Inflammatory macrophage treated with lipopolysaccharide for 4 hours (primary cell): ENCODE measurements at regions not wholly inside any gene's neighbourhood (a gene's known extent, or its start where the extent isn't known, plus 50 kb on each side); places are given as distances from the start of the nearest gene placed in this dataset.

ENCODE experiments used
- DNase-seq: peaks from one replicate; pipeline ENCODE4 v3.0.0-alpha.2; 2020

DNA sequence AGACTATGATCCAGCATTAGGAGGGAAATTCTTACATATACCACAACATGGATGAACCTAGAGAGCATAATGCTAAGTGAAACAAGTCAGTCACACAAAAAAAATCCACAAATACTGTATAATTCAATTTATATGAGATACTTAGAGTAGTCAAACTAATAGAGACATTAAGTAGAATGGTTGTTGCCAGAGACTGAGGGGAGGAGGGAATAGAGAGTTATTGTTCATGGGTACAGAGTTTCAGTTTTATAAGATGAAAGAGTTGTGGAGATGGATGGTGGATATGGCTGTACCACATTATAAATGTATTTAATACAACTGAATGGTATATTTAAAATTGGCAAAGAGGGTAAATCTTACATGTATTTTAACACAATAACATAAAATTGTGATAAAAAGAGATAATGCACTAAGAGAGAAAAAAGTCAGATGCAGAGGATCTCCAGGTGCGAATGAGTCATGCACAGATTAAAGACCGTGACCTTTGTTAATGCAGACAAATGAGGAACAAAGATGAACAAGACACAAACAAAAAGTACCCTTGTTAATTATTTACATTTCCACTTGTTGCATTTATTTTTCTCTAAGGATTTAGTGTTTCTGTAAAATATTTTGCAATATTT lies 541.7 kb upstream of the MEX3C start:
- DNase-seq, result no peak

DNA sequence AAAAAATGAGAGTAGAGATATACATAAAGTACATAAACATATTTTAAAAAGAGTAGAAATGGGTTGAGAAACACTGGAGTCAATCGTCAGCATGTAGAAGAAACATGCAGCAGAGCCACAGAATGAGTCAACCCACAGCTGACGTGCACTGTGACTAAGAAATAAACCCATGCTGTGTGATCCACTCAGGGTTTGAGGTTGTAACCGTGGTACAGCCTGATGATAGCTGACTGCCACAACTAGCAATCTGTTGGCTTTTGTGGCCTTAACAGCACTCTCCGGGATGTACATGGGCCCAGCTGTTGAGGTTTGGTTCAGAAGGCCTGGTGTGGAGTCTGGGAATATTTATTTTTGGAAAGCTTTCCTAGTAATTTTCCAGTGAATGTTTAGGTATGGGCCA lies 554.4 kb upstream of the MEX3C start:
- no peak for DNase-seq

DNA sequence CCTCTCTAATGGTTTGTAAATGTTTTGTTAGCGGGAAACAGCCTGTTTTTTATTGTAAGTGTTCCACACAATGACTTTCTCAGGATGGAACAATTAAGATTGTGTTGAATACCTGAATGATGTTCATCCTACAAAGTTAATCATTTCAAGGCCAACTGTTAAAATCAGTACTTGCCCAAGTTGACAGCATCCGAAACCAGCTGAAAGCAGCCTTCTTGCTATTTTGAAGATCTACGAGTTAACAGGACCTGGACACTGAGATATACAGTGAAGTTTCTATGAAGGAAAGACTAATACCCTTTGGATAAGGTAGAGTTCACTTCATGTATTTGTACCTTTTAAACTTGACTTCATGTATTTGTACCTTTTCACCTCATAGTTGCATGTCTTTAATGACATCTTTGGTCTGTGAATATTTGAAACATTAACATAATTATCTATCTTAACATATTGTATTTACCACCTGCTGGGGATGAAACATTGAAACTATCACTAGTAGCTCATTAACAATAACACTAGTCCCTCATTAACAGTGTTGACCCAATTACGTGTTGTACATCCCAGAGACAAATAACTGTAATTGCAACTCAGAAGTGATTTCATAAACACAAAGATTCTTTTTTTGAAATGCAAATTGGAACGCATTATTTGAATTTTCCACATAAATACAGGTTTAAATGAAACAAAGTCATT lies 556.0 kb upstream of the MEX3C start:
- DNase-seq, result no peak

DNA sequence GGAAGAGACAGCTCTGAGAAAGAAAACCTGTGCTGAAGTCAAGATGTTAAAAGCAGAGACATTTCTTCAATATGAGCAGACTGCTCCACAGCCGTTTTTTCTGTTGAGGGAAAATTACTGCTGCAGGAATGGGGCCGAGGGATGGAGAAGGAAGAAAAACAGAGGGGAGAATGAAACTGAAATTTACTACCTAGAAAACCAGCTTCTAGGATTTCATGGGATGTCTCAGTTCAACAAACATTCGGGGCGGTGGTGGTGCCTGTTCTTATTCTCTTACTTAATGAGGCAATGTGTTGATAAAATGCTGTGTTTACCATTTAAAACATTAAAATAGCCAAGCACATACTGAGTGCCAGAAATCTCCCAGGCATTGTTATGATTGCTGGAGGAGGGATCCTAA lies 557.1 kb upstream of the MEX3C start:
- DNase-seq, result no peak

DNA sequence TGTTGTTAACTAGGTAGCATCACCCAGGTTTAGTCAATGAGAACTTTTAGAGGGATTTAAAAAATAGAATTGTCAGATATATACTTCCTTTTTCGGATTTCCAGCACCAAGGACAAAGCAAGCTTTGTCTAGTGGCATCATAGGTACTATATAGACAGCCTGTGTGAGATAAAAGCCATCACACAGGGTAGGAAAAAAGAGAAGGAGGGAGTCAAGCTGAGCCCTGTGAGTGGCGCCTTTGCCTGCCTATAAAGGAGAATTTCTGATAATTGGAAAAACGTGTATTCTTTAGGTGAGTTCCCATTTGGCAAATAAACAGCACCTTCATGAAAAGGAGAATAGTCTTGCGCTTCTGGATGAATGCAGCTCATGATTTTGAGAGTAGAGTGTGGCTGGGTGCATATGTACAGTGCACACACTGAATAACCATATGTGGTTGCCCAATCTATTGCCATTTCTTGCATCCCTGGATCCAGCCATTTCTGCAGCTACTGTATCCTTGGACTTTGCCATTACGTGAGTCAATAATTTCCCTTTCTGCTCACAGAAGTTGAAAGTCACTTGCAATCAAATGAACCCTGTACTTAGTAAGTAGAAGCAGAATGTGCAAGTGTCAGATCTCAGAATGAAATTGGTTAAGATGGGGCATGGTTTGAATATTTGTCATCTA lies 559.9 kb upstream of the MEX3C start:
- no peak for DNase-seq

DNA sequence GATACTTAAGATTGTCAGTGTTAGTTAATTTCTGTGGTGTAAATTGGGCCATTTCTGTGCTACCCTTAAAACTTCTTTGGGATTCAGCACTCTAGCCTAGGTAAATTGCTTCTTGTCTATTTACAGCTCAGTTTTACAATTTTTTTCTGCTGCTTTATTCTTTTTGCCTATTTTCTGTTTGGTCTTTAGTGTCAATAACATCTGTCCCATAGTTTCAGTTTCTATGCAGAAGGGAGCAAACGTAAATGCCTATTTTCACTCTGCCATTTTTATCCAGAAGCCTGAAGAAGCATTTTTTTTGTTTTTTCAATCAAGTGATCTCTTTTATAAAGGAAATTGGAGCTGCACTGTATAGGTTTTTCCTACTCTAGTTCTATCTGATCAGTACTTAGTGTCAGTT lies 564.9 kb upstream of the MEX3C start:
- DNase-seq, result no peak

DNA sequence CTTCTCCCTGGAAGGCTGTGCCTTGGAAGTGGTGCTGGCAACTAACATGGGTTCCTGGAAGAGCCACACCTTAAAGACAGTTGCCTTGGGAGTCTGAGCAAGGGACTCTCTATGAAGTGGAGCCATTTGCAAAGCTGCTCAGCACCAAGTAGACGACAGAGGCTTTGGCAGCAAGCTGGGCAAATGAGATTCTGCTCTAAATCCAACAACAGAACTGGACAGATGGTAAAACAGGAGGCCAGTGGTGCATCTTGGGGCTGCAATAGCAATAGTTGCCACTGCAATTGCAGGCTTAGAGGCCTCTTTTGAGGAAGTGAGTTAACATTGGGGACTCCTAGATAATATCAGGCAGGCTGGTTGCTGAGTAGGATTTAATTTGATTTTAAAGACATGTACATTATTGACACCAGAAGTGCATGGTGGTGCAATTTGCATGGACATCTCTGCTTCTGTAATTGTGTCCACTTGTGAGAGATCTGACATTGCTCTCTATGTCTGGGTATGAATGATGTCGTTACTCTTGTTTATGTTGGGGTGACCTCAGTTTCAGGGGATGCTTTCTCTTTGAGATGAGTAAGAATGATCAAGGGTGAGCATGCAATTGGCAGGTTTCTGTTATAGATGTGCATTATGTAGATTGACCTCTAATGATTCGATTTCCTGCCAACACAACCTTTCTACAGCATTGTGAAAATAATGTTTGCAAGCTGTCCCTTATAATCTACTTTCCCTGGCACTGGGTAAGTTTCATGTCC lies 568.3 kb upstream of the MEX3C start:
- DNase-seq, result no peak

DNA sequence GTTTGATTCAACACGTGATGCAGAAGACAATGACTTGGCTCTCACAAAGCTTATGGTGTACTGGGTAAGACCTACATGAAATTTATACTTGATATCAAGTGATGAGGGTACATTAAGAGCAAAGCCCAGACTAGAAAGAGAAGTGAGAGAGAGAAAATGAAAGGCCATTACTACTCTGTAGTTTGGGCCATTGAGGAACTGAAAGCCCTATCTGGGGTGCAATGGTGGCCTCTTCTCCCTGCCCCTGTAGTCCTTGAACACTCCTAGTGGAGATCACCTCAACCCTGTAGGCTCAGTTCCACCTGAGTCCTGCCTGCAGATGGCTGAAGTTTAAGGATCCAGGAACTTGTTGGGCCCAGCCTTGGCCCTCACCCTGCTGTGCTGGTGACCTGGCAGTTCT lies 569.8 kb upstream of the MEX3C start:
- no peak for DNase-seq

DNA sequence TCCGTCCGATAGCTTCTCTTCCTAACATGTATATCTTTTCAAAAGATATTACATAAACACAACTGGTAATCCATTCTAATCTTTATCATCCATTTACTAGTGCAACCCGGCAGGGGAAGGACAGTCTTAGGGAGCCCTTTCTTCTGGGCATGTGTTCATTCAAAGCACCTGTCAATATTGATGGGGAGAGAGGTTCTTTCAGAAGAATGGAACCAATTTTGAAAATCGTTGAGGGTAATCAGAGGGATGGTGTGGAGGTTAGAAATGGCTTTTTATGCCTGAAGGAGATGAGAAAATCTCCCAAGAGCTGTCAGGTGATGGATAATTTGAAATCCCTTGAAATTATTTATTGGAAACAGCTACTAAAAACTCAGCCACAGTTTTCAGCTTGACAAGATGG lies 561.9 kb upstream of the DCC start:
- no peak for DNase-seq

DNA sequence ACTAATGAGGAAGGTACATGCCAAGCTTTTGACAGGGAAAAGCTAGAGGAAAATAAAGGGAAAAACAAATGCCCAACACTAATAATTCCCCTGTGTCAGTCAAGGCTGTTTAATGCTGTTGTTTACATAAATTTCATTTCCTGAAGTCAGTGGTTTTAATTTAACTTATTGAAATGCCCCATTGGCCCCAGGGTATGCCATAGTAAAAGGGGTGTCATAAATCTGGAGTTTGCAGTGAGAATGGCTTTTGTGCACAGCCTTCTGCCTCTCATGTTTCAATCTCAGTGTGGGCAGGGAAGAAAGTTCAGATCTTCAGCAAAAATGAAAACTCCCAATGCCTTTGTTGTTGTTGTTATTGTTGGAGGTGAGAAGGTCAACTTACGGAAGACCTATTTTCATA lies 550.1 kb upstream of the DCC start:
- DNase-seq, result no peak

DNA sequence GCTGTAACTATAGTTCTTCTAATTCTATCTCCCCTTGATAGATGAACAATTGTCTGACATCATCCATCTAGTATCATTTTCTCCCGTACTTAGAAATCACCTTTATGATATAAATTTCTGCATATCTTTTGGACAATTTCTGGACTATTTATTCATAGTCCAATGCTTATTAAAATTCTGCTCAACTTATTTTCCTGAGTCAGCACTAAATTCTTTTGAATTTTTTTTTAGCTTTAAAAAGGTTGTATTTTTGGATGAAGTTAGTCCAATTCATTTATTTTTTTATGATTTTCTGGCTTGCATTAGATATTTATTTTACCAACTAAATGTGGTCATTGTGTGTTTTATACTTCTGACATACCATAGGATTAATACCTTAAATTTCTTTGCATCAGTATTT lies 538.5 kb upstream of the DCC start:
- no peak for DNase-seq

DNA sequence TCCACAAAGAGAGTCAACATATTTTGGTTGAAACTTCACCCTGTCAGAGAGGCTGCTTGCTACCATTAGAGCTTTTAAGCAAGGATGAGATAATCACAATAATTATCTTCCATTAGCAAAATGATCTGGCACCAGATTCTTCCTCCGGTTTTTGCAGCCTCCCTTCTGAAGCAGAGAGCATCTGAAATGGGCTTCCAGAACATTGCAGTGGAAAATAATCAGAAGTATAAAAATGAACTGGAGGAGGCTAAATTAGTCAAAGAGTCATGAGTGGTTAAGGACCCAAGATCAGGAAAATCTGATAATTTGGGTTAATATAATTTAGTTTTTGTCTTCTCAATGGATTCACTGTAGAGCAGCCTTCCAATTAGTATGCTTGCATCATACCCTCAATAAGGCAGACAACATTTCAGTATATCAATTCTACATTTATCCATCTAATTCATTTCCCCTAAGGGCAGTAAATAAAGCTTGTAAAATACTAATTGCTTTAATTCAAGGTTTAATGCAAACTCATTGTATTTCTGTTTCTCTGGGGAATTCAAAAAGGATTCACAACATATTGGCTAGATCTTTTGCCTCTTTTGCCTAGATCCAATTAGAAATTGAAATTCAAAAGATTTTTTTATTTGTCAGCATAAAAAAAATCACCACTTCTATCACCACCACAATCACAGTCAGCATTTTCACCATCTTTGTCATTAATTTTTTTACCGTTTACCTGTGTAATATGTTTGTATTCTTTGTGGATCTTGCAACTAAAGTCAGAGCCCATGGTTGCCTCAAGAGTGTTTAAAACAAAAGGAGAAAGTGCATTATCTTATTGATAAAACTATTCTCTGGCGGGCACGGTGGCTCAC lies 537.2 kb upstream of the DCC start:
- no peak for DNase-seq

DNA sequence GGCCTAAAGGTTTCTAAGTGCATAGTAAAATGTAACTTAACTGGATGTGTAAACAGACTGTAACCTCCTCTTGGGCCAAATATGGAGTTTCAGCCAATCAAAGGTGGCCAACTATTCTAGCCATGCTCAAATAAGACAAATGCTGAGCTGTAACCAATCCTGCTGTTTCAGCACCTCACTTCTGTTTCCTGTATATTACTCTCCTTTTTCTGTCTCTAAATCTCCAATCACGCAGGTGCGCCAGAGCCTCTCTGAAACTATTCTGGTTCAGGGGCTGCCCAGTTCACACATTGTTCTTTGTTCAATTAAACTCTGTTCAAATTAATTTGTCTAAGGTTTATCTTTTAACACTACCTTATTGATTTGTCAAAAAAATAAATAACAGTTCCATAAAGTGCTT lies 532.7 kb upstream of the DCC start:
- DNase-seq, result no peak

DNA sequence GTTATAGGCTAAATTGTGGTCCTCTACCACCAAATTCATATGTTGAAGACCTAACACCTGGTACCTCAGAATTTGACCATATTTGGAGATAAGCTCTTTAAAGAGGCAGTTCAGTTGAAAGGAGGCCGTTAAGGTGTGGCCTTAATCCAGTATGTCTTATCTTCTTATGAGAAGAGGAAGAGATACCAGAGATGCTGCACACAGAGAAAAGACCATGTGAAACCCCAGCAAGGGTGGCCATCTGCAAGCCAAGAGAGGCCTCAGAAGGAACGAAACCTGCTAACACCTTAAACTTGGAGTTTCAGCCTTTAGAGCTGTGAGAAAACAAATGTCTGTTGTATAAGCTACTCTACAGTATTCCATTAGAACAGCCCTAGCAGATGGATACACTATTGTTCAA lies 528.1 kb upstream of the DCC start:
- no peak for DNase-seq

DNA sequence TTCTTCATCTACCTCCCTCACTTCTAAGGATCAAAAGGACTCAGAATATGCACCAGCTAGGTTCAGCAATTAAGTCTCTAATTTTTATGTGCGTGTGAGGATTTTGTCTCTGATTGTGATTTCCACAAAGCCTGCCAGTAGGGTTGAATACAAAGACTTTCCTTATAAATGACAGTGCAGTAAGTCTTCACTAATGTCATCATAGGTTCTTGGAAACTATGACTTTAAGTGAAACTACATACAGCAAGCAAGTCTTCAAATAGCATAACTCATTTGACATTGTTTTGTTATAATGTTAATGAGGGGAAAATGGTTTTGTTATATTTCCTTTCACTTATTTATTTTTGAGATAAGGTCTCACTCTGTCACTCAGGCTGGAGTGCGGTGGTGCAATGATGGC lies 526.3 kb upstream of the DCC start:
- no peak for DNase-seq

DNA sequence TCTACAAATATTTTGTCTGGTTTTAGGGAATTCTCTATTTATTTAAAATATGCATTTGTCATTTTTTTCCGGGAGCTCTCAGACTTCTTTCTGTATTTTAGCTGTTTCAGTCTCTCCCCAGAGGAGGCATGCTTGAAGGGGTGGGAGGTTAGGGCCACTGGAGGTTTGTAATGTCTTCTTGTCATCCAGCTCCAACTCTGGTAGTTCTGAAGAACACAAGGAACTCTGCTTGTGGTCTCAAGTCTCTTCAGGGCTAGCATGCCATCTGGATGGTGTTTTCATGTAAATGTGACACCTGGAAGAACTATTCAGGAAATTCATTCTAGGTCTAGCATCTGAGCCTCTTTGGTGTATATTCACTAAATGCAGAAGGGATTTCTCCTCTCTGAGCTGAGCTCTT lies 518.4 kb upstream of the DCC start:
- no peak for DNase-seq

DNA sequence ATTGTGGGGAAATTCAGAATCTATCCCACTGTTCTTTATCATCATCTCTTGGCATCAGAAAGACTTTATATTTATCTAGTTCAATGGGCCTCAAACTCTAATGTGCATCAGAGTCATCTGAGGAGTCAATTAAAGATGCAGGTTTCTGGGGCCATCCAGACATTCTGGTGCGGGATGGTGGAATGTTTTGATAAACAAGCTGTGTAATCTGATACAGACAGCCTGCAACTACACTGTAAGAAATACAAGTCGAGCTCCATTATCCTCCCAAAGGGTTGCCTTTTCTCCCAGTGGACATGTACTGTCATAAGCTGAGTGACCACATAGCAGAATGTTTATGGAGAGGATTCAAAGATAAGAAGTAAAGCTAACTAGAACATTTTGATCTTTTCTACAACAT lies 515.3 kb upstream of the DCC start:
- no peak for DNase-seq

DNA sequence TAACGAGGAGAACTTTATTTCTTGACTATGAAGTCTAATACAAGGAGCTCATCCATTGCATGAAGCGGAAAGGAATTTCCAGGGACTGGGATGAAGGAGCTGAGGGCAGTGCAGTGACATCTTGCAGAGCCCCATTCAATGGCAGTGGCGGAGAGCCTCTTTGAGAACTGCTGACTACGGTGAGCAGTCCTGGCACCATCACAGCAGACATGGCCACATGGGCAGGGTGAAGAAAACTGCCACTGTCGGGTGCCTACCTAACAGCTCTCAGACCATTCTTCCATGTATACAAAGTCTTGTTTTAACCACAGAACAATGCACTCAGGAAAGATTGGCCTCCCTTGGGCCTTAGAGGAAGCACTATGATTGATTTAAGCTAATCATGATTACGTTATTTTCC lies 506.1 kb upstream of the DCC start:
- no peak for DNase-seq

DNA sequence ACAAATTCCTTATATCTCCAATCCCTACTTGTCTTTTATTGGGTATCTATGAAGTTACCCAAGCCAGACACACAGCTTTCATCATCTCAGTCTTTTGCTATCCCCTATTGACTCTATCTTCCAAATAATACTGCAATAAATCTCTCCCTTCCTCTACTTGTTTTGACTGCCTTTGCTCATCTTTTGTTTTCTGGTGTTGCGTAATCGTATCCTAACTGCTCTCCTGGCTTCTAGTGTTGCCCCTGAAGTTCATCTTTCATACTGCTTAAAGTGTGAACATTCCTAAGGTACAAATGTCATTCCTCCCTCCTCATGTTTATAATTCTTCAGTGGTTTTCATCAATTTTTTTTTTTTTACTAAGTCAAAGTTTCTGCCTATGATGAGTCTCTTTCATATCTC lies 491.3 kb upstream of the DCC start:
- no peak for DNase-seq

DNA sequence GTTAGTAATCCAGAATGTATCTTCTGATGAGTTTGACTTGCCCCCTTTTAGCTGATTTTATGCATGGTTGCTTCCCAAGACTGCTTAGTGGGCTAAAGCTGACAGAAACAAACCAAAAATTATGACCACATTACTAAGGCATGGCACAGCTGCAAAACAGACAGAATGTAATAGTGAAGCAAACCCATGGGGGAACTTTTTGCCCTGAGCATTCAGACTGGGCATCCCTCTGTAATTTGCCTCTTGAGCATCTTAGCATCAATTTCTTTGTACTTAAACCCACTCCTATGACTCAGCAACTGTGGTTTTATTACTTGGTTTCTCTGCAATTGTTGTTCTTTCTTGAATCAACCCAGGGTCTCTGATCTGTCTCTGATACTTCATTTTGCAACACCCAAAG lies 487.3 kb upstream of the DCC start:
- no peak for DNase-seq

DNA sequence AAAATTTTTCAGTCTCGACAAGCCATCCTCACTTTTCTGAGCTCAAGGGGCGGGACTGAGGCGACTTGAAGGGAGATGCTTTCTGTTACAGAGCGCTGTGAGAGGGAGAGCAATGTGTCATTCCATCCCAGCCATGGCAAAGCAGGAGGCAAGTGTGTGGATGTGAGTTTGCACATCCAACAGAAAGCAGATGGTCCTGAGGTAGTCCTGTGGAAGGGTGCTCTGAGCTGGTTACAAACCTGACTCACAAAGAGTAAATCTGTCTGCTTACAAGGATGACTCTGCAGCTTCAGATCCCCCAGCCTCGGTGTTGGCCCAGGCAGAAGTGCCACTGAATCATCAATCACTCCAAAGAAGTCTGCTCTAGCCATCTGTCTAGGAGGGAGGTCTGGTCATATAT lies 482.0 kb upstream of the DCC start:
- DNase-seq, result no peak

DNA sequence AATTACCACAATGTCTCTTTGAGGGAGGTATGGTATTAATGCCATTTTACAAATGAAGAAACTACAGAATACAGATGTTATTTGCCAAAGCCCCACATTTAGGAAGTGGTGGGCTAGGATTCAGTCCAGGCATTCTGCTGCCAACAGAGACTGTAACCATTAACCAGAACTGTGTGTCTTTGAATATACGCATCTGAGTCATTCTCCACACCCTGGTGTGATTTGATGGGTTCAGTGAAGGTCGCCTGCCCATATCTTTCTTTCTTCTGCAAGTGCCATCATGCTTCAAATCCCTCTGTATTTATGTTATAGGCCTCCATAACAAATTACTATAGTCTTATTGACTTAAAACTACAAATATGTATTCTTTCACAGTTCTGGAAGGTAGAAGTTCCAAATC lies 479.0 kb upstream of the DCC start:
- DNase-seq, result no peak
